Neural cell (in vitro differentiated cells): ENCODE measurements at regions not wholly inside any gene's neighbourhood (a gene's known extent, or its start where the extent isn't known, plus 50 kb on each side); places are given as distances from the start of the nearest gene placed in this dataset.

Experiments used
- CTCF ChIP-seq: fragments of 450-650 bp; IDR thresholded peaks from 2 replicates; pipeline ENCODE4 v1.5.1; 2014; ENCODE audit warnings: antibody characterized with exemption, mild to moderate bottlenecking, moderate library complexity; ENCODE audit not compliant: poor library complexity, severe bottlenecking
- EP300 ChIP-seq: fragments of 450-650 bp; conservative IDR thresholded peaks from 2 replicates; pipeline ENCODE4 v1.6.1; 2014; ENCODE audit warnings: antibody characterized with exemption, mild to moderate bottlenecking, moderate library complexity; ENCODE audit not compliant: poor library complexity, severe bottlenecking
- EZH2 ChIP-seq: fragments of 200-600, 300-800 bp; shearing (Covaris generic), sonication (generic); IDR thresholded peaks from 2 replicates; pipeline ENCODE4 v1.6.1; 2014; ENCODE audit warnings: antibody characterized with exemption, low read length, borderline replicate concordance, mild to moderate bottlenecking; ENCODE audit not compliant: insufficient read depth, poor library complexity, severe bottlenecking
- MXI1 ChIP-seq: fragments of 450-650 bp; conservative IDR thresholded peaks from 2 replicates; pipeline ENCODE4 v1.6.1; 2014; ENCODE audit warnings: antibody characterized with exemption, mild to moderate bottlenecking; ENCODE audit not compliant: poor library complexity, severe bottlenecking
- POLR2AphosphoS5 ChIP-seq: IDR thresholded peaks from 2 replicates; pipeline ENCODE4 v1.6.1; 2012
- REST ChIP-seq: IDR thresholded peaks from 2 replicates; pipeline ENCODE4 v1.6.1; 2012; ENCODE audit warnings: borderline replicate concordance
- TAF1 ChIP-seq: IDR thresholded peaks from 2 replicates; pipeline ENCODE4 v1.6.1; 2012; ENCODE audit warnings: low read depth

GRCh38 chr3:101124125-101124524 lies 130.9 kb upstream of the ABI3BP start:
- TF ChIP-seq CTCF: no peak
- no peak for TF ChIP-seq EP300
- no peak for TF ChIP-seq REST
- TF ChIP-seq POLR2AphosphoS5: no peak
- no peak for TF ChIP-seq MXI1
- no peak for TF ChIP-seq EZH2
- TF ChIP-seq TAF1: no peak
